ENCODE measurements at regions not wholly inside any gene's neighbourhood (a gene's known extent, or its start where the extent isn't known, plus 50 kb on each side); places are given as distances from the start of the nearest gene placed in this dataset.
"Not testable (repeated sequence)": the region's sequence is repeated elsewhere in the genome, so short reads cannot be mapped to it uniquely, and the experiment has no call there.

- not testable (repeated sequence) for DNase-seq
Observed at GRCh38 chr20:39957911-39958310, 731.1 kb downstream of the MAFB start.

GRCh38 chr20:39954621-39955020 lies 734.4 kb downstream of the MAFB start:
- no peak for DNase-seq

- DNase-seq, result no peak
Observed at GRCh38 chr20:39946931-39947330, 742.1 kb downstream of the MAFB start.

GRCh38 chr20:39946053-39946810 lies 742.8 kb downstream of the MAFB start:
- no peak for DNase-seq

GRCh38 chr20:39944861-39945260 lies 744.2 kb downstream of the MAFB start:
- DNase-seq, result no peak

GRCh38 chr20:39943336-39943735 lies 745.7 kb downstream of the MAFB start:
- no peak for DNase-seq

GRCh38 chr20:39941245-39941644 lies 747.8 kb downstream of the MAFB start:
- DNase-seq, result no peak

GRCh38 chr20:39939241-39939865 lies 749.7 kb downstream of the MAFB start:
- DNase-seq, result no peak

- DNase-seq, result no peak
Observed at GRCh38 chr20:39936401-39936800, 752.6 kb downstream of the MAFB start.

- DNase-seq, result no peak
Observed at GRCh38 chr20:39935901-39936300, 753.1 kb downstream of the MAFB start.

GRCh38 chr20:39916236-39916765 lies 772.7 kb downstream of the MAFB start:
- no peak for DNase-seq

GRCh38 chr20:39913274-39913673 lies 775.8 kb downstream of the MAFB start:
- DNase-seq, result no peak

GRCh38 chr20:39911497-39911896 lies 777.5 kb downstream of the MAFB start:
- DNase-seq, result no peak

- DNase-seq, result no peak
Observed at GRCh38 chr20:39910536-39910935, 778.5 kb downstream of the MAFB start.

- no peak for DNase-seq
Observed at GRCh38 chr20:39909447-39909846, 779.6 kb downstream of the MAFB start.

GRCh38 chr20:39904476-39905112 lies 784.4 kb downstream of the MAFB start:
- no peak for DNase-seq

GRCh38 chr20:39903806-39904465 lies 785.1 kb downstream of the MAFB start:
- no peak for DNase-seq

GRCh38 chr20:39899881-39900280 lies 789.2 kb downstream of the MAFB start:
- DNase-seq, result no peak

GRCh38 chr20:39898467-39898852 lies 790.6 kb downstream of the MAFB start:
- DNase-seq, result no peak

- DNase-seq, result no peak
Observed at GRCh38 chr20:39897781-39898466, 791.1 kb downstream of the MAFB start.

- no peak for DNase-seq
Observed at GRCh38 chr20:39897058-39897457, 792.0 kb downstream of the MAFB start.

GRCh38 chr20:39894067-39894466 lies 795.0 kb downstream of the MAFB start:
- DNase-seq, result no peak

Data from CD4-positive, alpha-beta T cell treated with Interferon alpha-2 for 1 hour (primary cell).